ENCODE measurements at regions not wholly inside any gene's neighbourhood (a gene's known extent, or its start where the extent isn't known, plus 50 kb on each side); places are given as distances from the start of the nearest gene placed in this dataset.

DNA sequence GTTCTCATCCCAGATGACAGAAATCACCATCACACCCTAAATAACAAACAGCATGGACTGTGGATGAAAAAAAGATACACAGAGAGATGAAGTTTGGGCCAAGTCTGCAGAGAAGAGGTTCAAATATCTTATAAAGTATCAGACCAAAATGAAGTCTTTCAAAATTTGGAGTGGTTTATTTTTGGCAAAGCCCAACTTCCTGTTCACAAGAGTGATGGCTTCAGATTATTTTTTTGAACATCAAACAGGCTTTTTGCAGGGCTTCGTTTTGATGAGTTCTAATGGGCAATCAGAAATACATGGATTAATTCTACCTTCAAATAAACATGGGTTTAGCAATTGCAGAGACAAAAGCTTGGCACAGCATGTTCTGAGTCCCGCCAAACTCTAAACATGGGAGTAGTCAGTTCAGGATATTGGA is 378.2 kb upstream of the RPS23 start:
- H3K9me3 Mint-ChIP-seq: peaks cover 9% of the 10 kb centered on the region
- H3K4me1 Mint-ChIP-seq: peaks cover 29% of the 10 kb centered on the region
- H3K27ac Mint-ChIP-seq: peak overlapping the region in 2 of 3 experiments; percentile 24 to 73
- no peak overlapping the region for H3K4me3 Mint-ChIP-seq
- TF ChIP-seq, protein P1, sequence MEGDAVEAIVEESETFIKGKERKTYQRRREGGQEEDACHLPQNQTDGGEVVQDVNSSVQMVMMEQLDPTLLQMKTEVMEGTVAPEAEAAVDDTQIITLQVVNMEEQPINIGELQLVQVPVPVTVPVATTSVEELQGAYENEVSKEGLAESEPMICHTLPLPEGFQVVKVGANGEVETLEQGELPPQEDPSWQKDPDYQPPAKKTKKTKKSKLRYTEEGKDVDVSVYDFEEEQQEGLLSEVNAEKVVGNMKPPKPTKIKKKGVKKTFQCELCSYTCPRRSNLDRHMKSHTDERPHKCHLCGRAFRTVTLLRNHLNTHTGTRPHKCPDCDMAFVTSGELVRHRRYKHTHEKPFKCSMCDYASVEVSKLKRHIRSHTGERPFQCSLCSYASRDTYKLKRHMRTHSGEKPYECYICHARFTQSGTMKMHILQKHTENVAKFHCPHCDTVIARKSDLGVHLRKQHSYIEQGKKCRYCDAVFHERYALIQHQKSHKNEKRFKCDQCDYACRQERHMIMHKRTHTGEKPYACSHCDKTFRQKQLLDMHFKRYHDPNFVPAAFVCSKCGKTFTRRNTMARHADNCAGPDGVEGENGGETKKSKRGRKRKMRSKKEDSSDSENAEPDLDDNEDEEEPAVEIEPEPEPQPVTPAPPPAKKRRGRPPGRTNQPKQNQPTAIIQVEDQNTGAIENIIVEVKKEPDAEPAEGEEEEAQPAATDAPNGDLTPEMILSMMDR (IDR thresholded peaks at IDR 0.05; ENCODE audit: unreplicated experiment in 3 of 3): no peak
- no peaks in the 10 kb centered on the region for H3K27me3 Mint-ChIP-seq (ENCODE audit: low read depth)
- no peaks in the 10 kb centered on the region for H3K36me3 Mint-ChIP-seq (ENCODE audit: low read depth)

DNA sequence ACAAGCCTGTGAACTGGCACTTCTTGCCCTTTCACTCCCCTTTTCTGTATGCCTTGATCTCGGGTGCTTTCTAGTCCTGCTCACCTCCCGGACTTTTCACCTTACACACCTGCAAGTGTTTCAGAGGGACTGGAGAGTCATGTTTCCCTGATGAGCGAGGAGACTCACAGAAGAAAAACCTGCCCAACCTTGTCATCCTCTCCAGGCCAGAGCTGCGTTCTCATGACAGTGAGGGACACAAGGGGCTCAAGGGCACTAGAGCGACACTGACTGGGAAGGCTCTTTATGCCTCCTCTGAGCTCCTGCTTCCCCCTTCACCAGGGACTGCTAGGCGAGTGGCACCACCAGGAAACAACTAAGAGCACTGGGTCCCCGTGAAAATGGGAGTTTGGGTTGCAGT is 376.9 kb upstream of the RPS23 start:
- peaks cover 9% of the 10 kb centered on the region for H3K9me3 Mint-ChIP-seq

DNA sequence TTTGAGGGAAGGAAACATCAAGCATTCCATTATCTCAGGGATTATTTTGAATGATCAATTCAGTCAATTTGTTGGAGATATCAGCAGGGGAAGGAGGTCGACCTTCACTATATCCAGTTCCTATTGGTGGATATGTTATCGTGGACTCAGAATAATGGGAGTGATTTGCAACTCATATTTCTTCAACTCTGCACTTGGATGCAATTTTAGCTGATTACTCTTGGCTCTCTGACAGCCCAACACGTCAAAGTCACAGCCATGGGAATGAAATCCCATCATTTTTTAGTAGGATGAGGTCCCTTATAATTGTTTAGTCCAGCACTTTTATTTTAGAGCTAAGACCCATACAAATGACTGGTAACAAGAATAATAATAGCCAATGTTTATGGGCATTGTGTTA is 371.8 kb upstream of the RPS23 start:
- no peaks in the 10 kb centered on the region for H3K36me3 Mint-ChIP-seq (ENCODE audit: low read depth)
- H3K4me1 Mint-ChIP-seq: peaks cover 16% of the 10 kb centered on the region
- H3K27me3 Mint-ChIP-seq (ENCODE audit: low read depth): no peaks in the 10 kb centered on the region
- peaks cover 9% of the 10 kb centered on the region for H3K9me3 Mint-ChIP-seq
- TF ChIP-seq, protein P1 (IDR thresholded peaks at IDR 0.05; ENCODE audit: unreplicated experiment in 3 of 3): no peak
- no peak overlapping the region for H3K4me3 Mint-ChIP-seq
- H3K27ac Mint-ChIP-seq: peak overlapping the region in 2 of 3 experiments; percentile 25

More for the DNA sequence above, 376.9 kb upstream of the RPS23 start:
- no peaks in the 10 kb centered on the region for H3K27me3 Mint-ChIP-seq (ENCODE audit: low read depth)
- peaks cover 34% of the 10 kb centered on the region for H3K4me1 Mint-ChIP-seq
- peak overlapping the region in 2 of 3 experiments; percentile 43 to 51 for H3K27ac Mint-ChIP-seq
- TF ChIP-seq, protein P1 (IDR thresholded peaks at IDR 0.05; ENCODE audit: unreplicated experiment in 3 of 3): no peak
- H3K36me3 Mint-ChIP-seq (ENCODE audit: low read depth): no peaks in the 10 kb centered on the region
- no peak overlapping the region for H3K4me3 Mint-ChIP-seq

DNA sequence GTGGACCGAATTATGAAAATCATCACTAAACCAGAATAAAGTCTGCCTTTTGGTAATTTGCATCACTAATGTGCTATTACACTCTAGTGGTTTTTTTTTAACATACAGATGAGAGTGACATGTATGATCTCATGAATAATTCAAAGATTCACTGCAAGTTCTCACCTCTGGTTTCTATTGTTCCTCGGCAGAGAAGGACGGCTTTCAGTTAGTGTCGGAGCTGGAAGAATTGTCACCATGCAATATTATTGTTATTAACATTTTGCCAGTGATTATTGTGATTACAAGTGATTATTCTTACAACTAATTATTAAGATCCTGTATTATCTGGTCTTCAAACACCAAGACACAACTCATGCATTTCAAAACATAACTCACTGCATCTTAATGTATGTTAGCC is 366.6 kb upstream of the RPS23 start:
- H3K36me3 Mint-ChIP-seq (ENCODE audit: low read depth): no peaks in the 10 kb centered on the region
- no peak overlapping the region for H3K4me3 Mint-ChIP-seq
- H3K27ac Mint-ChIP-seq: peak overlapping the region; percentile 5 to 58 (median 55)
- no peaks in the 10 kb centered on the region for H3K27me3 Mint-ChIP-seq (ENCODE audit: low read depth)
- H3K9me3 Mint-ChIP-seq: no peaks in the 10 kb centered on the region
- H3K4me1 Mint-ChIP-seq: peaks cover 28% of the 10 kb centered on the region
- TF ChIP-seq, protein P1 (IDR thresholded peaks at IDR 0.05; ENCODE audit: unreplicated experiment in 3 of 3): no peak

DNA sequence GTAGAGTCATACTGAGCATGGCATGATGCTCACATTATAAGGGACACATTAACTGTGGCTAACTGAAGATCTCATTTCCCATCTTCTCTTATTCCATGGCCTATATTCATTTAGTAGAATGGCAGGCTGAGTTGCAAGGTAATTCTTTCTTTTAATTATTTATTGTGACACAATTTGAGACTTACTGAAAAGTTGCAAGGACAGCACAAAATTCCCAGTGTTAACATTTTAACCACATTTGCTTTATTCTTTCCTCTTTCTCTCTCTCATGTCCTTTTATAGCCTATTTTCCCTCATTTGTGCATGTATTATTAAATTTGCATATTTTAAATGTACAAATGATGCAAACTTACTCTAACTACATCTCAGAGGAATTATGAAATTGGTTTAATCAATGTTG is 366.1 kb upstream of the RPS23 start:
- H3K9me3 Mint-ChIP-seq: no peaks in the 10 kb centered on the region
- H3K4me3 Mint-ChIP-seq: no peak overlapping the region
- TF ChIP-seq, protein P1 (IDR thresholded peaks at IDR 0.05; ENCODE audit: unreplicated experiment in 3 of 3): no peak
- H3K4me1 Mint-ChIP-seq: peaks cover 33% of the 10 kb centered on the region
- peak overlapping the region; percentile 5 to 58 (median 55) for H3K27ac Mint-ChIP-seq
- no peaks in the 10 kb centered on the region for H3K27me3 Mint-ChIP-seq (ENCODE audit: low read depth)
- no peaks in the 10 kb centered on the region for H3K36me3 Mint-ChIP-seq (ENCODE audit: low read depth)

DNA sequence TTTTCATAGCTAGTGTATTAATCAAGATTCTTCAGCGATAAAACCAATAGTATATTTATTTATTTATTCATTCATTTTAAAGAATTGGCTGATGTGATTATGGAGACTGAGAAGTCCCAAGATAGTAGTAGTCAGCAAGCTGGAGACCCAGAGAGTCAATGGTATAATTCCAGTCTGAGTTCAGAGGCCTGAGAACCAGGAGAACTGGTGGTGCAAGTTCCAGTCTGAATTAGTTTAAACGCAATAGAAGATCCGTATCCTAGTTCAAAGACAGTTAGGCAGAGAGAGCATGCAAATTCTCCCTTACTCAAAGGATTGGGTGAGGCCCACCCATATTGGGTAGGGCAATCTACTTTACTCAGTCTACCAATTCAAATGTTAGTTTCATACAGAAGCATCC is 364.2 kb upstream of the RPS23 start:
- Mint-ChIP-seq H3K9me3 (no peaks in the 10 kb centered on the region), H3K4me1 (peaks cover 42% of the 10 kb centered on the region)

More for the DNA sequence above, 364.2 kb upstream of the RPS23 start:
- no peaks in the 10 kb centered on the region for H3K27me3 Mint-ChIP-seq (ENCODE audit: low read depth)
- H3K36me3 Mint-ChIP-seq (ENCODE audit: low read depth): no peaks in the 10 kb centered on the region
- TF ChIP-seq, protein P1 (IDR thresholded peaks at IDR 0.05; ENCODE audit: unreplicated experiment in 3 of 3): no peak
- H3K4me3 Mint-ChIP-seq: no peak overlapping the region
- H3K27ac Mint-ChIP-seq: peak overlapping the region; percentile 72 to 94 (median 78)

All from nephron (organoid).